ENCODE measurements at regions not wholly inside any gene's neighbourhood (a gene's known extent, or its start where the extent isn't known, plus 50 kb on each side); places are given as distances from the start of the nearest gene placed in this dataset.

- H3K36me3 ChIP-seq (ENCODE audit: control insufficient read depth, insufficient read depth, low read length) = no peaks in the 10 kb centered on the region
- no peak overlapping the region for H3K27ac Mint-ChIP-seq
- H3K36me3 Mint-ChIP-seq = no peaks in the 10 kb centered on the region
- no peaks in the 10 kb centered on the region for H3K27me3 ChIP-seq (ENCODE audit: control insufficient read depth, insufficient read depth, low read length)
- no peak overlapping the region for H3K27ac ChIP-seq (ENCODE audit: insufficient read depth, low read length, poor library complexity, severe bottlenecking)
- no peak for DNase-seq
- H3K9me3 Mint-ChIP-seq = peaks cover 0 to 2% (median 0%) of the 10 kb centered on the region in 7 donors
- no peaks in the 10 kb centered on the region for H3K4me1 Mint-ChIP-seq
- no peak for ATAC-seq (ENCODE audit: low read depth in 2 of 2)
- no peak overlapping the region for H3K4me3 ChIP-seq (ENCODE audit: low read depth, low read length)
- peaks cover 5% of the 10 kb centered on the region for H3K27me3 Mint-ChIP-seq
- no peaks in the 10 kb centered on the region for H3K9me3 ChIP-seq (ENCODE audit: control insufficient read depth in 2 of 2, low read length in 2 of 2)
- no peak overlapping the region for H3K4me3 Mint-ChIP-seq
- no peaks in the 10 kb centered on the region for H3K4me1 ChIP-seq (ENCODE audit: control insufficient read depth, insufficient read depth, low read length, poor library complexity, severe bottlenecking)
Observed at GRCh38 chr6:44534291-44534690, 146.8 kb downstream of the CDC5L start.

DNA sequence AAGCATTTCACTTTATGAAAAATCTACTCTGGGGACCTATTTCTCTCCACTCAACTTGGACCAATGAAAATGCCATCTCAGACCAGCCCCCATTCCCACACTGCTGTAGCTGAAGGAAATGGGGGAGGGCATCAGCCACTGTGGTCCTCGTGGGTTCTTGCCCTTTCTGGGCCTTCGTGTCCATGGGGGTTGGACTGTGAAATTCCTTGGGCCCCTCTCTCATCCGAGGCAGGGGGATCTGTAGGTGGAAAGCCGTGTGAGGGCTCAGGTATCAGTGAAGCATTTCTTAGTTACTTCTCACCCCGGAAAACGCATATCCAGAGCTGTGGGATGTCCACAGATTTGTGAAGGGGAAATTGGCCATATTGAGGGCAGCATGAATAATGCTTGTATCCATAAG lies 147.9 kb downstream of the CDC5L start:
- Mint-ChIP-seq H3K27me3 (peaks cover 8% of the 10 kb centered on the region), H3K4me1 (no peaks in the 10 kb centered on the region), H3K9me3 (peaks cover 0 to 2% (median 0%) of the 10 kb centered on the region in 7 donors), H3K27ac (no peak overlapping the region), H3K36me3 (no peaks in the 10 kb centered on the region), H3K4me3 (no peak overlapping the region)
- H3K9me3 ChIP-seq (ENCODE audit: control insufficient read depth in 2 of 2, low read length in 2 of 2) = no peaks in the 10 kb centered on the region
- H3K27me3 ChIP-seq (ENCODE audit: control insufficient read depth, insufficient read depth, low read length) = no peaks in the 10 kb centered on the region
- DNase-seq (no peak), ATAC-seq (ENCODE audit: low read depth in 2 of 2) (no peak)
- no peak overlapping the region for H3K27ac ChIP-seq (ENCODE audit: insufficient read depth, low read length, poor library complexity, severe bottlenecking)
- no peaks in the 10 kb centered on the region for H3K36me3 ChIP-seq (ENCODE audit: control insufficient read depth, insufficient read depth, low read length)
- H3K4me3 ChIP-seq (ENCODE audit: low read depth, low read length) = no peak overlapping the region
- no peaks in the 10 kb centered on the region for H3K4me1 ChIP-seq (ENCODE audit: control insufficient read depth, insufficient read depth, low read length, poor library complexity, severe bottlenecking)

DNA sequence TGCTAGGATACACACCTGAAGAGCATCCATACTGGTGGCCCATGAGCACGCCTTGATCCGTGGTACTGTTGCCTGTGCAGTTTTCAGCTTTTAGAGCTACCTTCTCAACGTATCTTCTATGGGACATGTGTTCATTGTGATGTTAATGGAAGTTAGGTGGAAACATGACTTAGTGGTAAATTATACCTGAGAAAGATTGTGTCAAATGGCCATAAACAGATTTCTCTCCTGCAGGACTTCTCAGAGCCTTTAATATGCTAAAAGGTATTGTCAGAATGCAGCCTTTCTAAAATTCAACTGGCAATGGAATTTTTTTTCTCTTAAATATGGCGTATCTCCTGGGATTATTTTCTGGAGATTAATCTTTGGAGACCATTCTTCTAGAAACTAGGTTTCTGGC lies 148.5 kb downstream of the CDC5L start:
- Histone ChIP-seq H3K4me3 (ENCODE audit: low read depth, low read length) (no peak overlapping the region), H3K36me3 (ENCODE audit: control insufficient read depth, insufficient read depth, low read length) (no peaks in the 10 kb centered on the region), H3K27ac (ENCODE audit: insufficient read depth, low read length, poor library complexity, severe bottlenecking) (no peak overlapping the region), H3K27me3 (ENCODE audit: control insufficient read depth, insufficient read depth, low read length) (no peaks in the 10 kb centered on the region), H3K4me1 (ENCODE audit: control insufficient read depth, insufficient read depth, low read length, poor library complexity, severe bottlenecking) (no peaks in the 10 kb centered on the region), H3K9me3 (ENCODE audit: control insufficient read depth in 2 of 2, low read length in 2 of 2) (no peaks in the 10 kb centered on the region)
- ATAC-seq (ENCODE audit: low read depth in 2 of 2) (no peak), DNase-seq (no peak)
- Mint-ChIP-seq H3K4me3 (no peak overlapping the region), H3K27me3 (peaks cover 9% of the 10 kb centered on the region), H3K9me3 (peaks cover 0 to 2% (median 0%) of the 10 kb centered on the region in 7 donors), H3K4me1 (no peaks in the 10 kb centered on the region), H3K36me3 (no peaks in the 10 kb centered on the region), H3K27ac (no peak overlapping the region)

GRCh38 chr6:44537306-44538049 lies 150.0 kb downstream of the CDC5L start:
- Mint-ChIP-seq H3K4me1 (no peaks in the 10 kb centered on the region), H3K36me3 (no peaks in the 10 kb centered on the region), H3K9me3 (peaks cover 0 to 2% (median 0%) of the 10 kb centered on the region in 7 donors), H3K27ac (no peak overlapping the region), H3K4me3 (no peak overlapping the region), H3K27me3 (peaks cover 10% of the 10 kb centered on the region)
- no peaks in the 10 kb centered on the region for H3K9me3 ChIP-seq (ENCODE audit: control insufficient read depth in 2 of 2, low read length in 2 of 2)
- H3K27me3 ChIP-seq (ENCODE audit: control insufficient read depth, insufficient read depth, low read length) = no peaks in the 10 kb centered on the region
- ATAC-seq (ENCODE audit: low read depth in 2 of 2) (no peak), DNase-seq (no peak)
- H3K4me3 ChIP-seq (ENCODE audit: low read depth, low read length) = no peak overlapping the region
- no peaks in the 10 kb centered on the region for H3K4me1 ChIP-seq (ENCODE audit: control insufficient read depth, insufficient read depth, low read length, poor library complexity, severe bottlenecking)
- no peaks in the 10 kb centered on the region for H3K36me3 ChIP-seq (ENCODE audit: control insufficient read depth, insufficient read depth, low read length)
- H3K27ac ChIP-seq (ENCODE audit: insufficient read depth, low read length, poor library complexity, severe bottlenecking) = no peak overlapping the region

- H3K4me3 ChIP-seq (ENCODE audit: low read depth, low read length) = no peak overlapping the region
- no peak overlapping the region for H3K27ac ChIP-seq (ENCODE audit: insufficient read depth, low read length, poor library complexity, severe bottlenecking)
- H3K4me1 Mint-ChIP-seq = no peaks in the 10 kb centered on the region
- no peaks in the 10 kb centered on the region for H3K27me3 ChIP-seq (ENCODE audit: control insufficient read depth, insufficient read depth, low read length)
- H3K9me3 ChIP-seq (ENCODE audit: control insufficient read depth in 2 of 2, low read length in 2 of 2) = no peaks in the 10 kb centered on the region
- no peak overlapping the region for H3K4me3 Mint-ChIP-seq
- H3K9me3 Mint-ChIP-seq = peaks cover 0 to 2% (median 0%) of the 10 kb centered on the region in 7 donors
- no peaks in the 10 kb centered on the region for H3K36me3 ChIP-seq (ENCODE audit: control insufficient read depth, insufficient read depth, low read length)
- H3K27me3 Mint-ChIP-seq = peaks cover 13% of the 10 kb centered on the region
- DNase-seq (no peak), ATAC-seq (ENCODE audit: low read depth in 2 of 2) (no peak)
- H3K27ac Mint-ChIP-seq = no peak overlapping the region
- no peaks in the 10 kb centered on the region for H3K4me1 ChIP-seq (ENCODE audit: control insufficient read depth, insufficient read depth, low read length, poor library complexity, severe bottlenecking)
- H3K36me3 Mint-ChIP-seq = no peaks in the 10 kb centered on the region
Observed at GRCh38 chr6:44538131-44538806, 150.8 kb downstream of the CDC5L start.

- ATAC-seq (ENCODE audit: low read depth in 2 of 2) (no peak), DNase-seq (no peak)
- H3K36me3 ChIP-seq (ENCODE audit: control insufficient read depth, insufficient read depth, low read length) = no peaks in the 10 kb centered on the region
- no peaks in the 10 kb centered on the region for H3K9me3 ChIP-seq (ENCODE audit: control insufficient read depth in 2 of 2, low read length in 2 of 2)
- H3K4me1 ChIP-seq (ENCODE audit: control insufficient read depth, insufficient read depth, low read length, poor library complexity, severe bottlenecking) = no peaks in the 10 kb centered on the region
- Mint-ChIP-seq H3K27me3 (peaks cover 13% of the 10 kb centered on the region), H3K4me3 (no peak overlapping the region), H3K4me1 (no peaks in the 10 kb centered on the region), H3K36me3 (no peaks in the 10 kb centered on the region), H3K27ac (no peak overlapping the region), H3K9me3 (peaks cover 0 to 2% (median 0%) of the 10 kb centered on the region in 7 donors)
- no peak overlapping the region for H3K27ac ChIP-seq (ENCODE audit: insufficient read depth, low read length, poor library complexity, severe bottlenecking)
- H3K4me3 ChIP-seq (ENCODE audit: low read depth, low read length) = no peak overlapping the region
- no peaks in the 10 kb centered on the region for H3K27me3 ChIP-seq (ENCODE audit: control insufficient read depth, insufficient read depth, low read length)
Observed at GRCh38 chr6:44538807-44539201, 151.3 kb downstream of the CDC5L start.

DNA sequence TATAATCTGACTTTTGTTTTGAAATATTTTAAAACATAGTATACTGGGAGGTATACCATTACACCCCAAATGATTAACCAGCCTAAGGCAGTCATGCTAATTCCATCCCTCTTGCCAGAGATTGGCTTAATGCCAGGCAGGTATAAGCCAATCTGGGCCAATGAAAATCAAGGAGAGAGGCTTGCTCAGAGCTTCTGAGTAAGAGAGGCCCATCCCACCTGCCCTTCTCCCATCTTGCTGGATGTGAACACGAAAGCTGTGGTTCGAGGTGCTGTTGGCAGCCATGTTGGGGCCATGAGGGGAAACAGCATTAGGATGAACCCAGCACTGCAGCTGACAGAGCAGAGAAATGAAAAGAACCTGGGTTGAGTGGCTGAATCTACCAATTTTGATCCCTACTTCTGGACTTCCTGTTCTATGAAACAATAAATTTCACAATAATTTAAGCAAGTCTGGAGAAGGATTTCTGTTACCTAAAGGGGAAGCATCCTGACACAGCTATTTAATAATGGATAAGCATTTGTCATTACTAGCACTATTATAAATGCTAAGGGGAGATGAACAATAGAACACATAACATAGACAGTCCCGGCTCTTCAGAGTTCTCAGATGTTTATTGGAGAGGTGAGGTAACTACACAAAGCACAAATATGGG lies 152.3 kb downstream of the CDC5L start:
- H3K36me3 Mint-ChIP-seq = no peaks in the 10 kb centered on the region
- no peak for ATAC-seq (ENCODE audit: low read depth in 2 of 2)
- Histone ChIP-seq H3K4me1 (ENCODE audit: control insufficient read depth, insufficient read depth, low read length, poor library complexity, severe bottlenecking) (no peaks in the 10 kb centered on the region), H3K27ac (ENCODE audit: insufficient read depth, low read length, poor library complexity, severe bottlenecking) (no peak overlapping the region), H3K36me3 (ENCODE audit: control insufficient read depth, insufficient read depth, low read length) (no peaks in the 10 kb centered on the region), H3K27me3 (ENCODE audit: control insufficient read depth, insufficient read depth, low read length) (no peaks in the 10 kb centered on the region), H3K9me3 (ENCODE audit: control insufficient read depth in 2 of 2, low read length in 2 of 2) (no peaks in the 10 kb centered on the region), H3K4me3 (ENCODE audit: low read depth, low read length) (no peak overlapping the region)
- DNase-seq = no peak
- H3K4me1 Mint-ChIP-seq = no peaks in the 10 kb centered on the region
- H3K27me3 Mint-ChIP-seq = peaks cover 13% of the 10 kb centered on the region
- peaks cover 0 to 1% (median 0%) of the 10 kb centered on the region in 7 donors for H3K9me3 Mint-ChIP-seq
- H3K27ac Mint-ChIP-seq = no peak overlapping the region
- no peak overlapping the region for H3K4me3 Mint-ChIP-seq

Measured in CD4-positive, CD25-positive, alpha-beta regulatory T cell (primary cell).